ENCODE measurements at regions not wholly inside any gene's neighbourhood (a gene's known extent, or its start where the extent isn't known, plus 50 kb on each side); places are given as distances from the start of the nearest gene placed in this dataset.
"Not testable (repeated sequence)": the region's sequence is repeated elsewhere in the genome, so short reads cannot be mapped to it uniquely, and the experiment has no call there.

GRCh38 chr20:16801919-16802651 is 53.9 kb downstream of the OTOR start:
- peak in 3 of 4 experiments; percentile 23 to 45 (median 35) for DNase-seq (ENCODE audit: low read depth in 4 of 4, low spot score in 1 of 4)

GRCh38 chr20:16802652-16802935 is 54.4 kb downstream of the OTOR start:
- DNase-seq (ENCODE audit: low read depth in 4 of 4, low spot score in 1 of 4): no peak

- peak in 3 of 4 experiments; percentile 10 to 23 (median 14) for DNase-seq (ENCODE audit: low read depth in 4 of 4, low spot score in 1 of 4)
Measured at GRCh38 chr20:16803965-16804792, 56.0 kb downstream of the OTOR start.

GRCh38 chr20:16804793-16805187 is 56.6 kb downstream of the OTOR start:
- DNase-seq (ENCODE audit: low read depth in 4 of 4, low spot score in 1 of 4): no peak

GRCh38 chr20:16806061-16806460 is 57.9 kb downstream of the OTOR start:
- DNase-seq (ENCODE audit: low read depth in 4 of 4, low spot score in 1 of 4): no peak

GRCh38 chr20:16806886-16807285 is 58.7 kb downstream of the OTOR start:
- no peak for DNase-seq (ENCODE audit: low read depth in 4 of 4, low spot score in 1 of 4)

- no peak for DNase-seq (ENCODE audit: low read depth in 4 of 4, low spot score in 1 of 4)
Measured at GRCh38 chr20:16808796-16809195, 60.6 kb downstream of the OTOR start.

GRCh38 chr20:16810216-16810615 is 62.1 kb downstream of the OTOR start:
- no peak for DNase-seq (ENCODE audit: low read depth in 4 of 4, low spot score in 1 of 4)

- DNase-seq (ENCODE audit: low read depth in 4 of 4, low spot score in 1 of 4): no peak
Measured at GRCh38 chr20:16816192-16816591, 68.0 kb downstream of the OTOR start.

GRCh38 chr20:16819483-16819882 is 71.3 kb downstream of the OTOR start:
- no peak for DNase-seq (ENCODE audit: low read depth in 4 of 4, low spot score in 1 of 4)

- peak in 1 of 4 experiments; percentile 5 for DNase-seq (ENCODE audit: low read depth in 4 of 4, low spot score in 1 of 4)
Measured at GRCh38 chr20:16821211-16822089, 73.3 kb downstream of the OTOR start.

GRCh38 chr20:16824664-16825063 is 76.5 kb downstream of the OTOR start:
- no peak for DNase-seq (ENCODE audit: low read depth in 4 of 4, low spot score in 1 of 4)

GRCh38 chr20:16828666-16829305 is 80.6 kb downstream of the OTOR start:
- no peak for DNase-seq (ENCODE audit: low read depth in 4 of 4, low spot score in 1 of 4)

GRCh38 chr20:16835690-16836089 is 87.5 kb downstream of the OTOR start:
- DNase-seq (ENCODE audit: low read depth in 4 of 4, low spot score in 1 of 4): not testable (repeated sequence)

GRCh38 chr20:16842486-16843120 is 94.4 kb downstream of the OTOR start:
- DNase-seq (ENCODE audit: low read depth in 4 of 4, low spot score in 1 of 4): no peak

GRCh38 chr20:16844406-16844805 is 96.2 kb downstream of the OTOR start:
- DNase-seq (ENCODE audit: low read depth in 4 of 4, low spot score in 1 of 4): no peak

- DNase-seq (ENCODE audit: low read depth in 4 of 4, low spot score in 1 of 4): no peak
Measured at GRCh38 chr20:16846006-16846405, 97.8 kb downstream of the OTOR start.

GRCh38 chr20:16848061-16848460 is 99.9 kb downstream of the OTOR start:
- DNase-seq (ENCODE audit: low read depth in 4 of 4, low spot score in 1 of 4): no peak

GRCh38 chr20:16848526-16848925 is 100.4 kb downstream of the OTOR start:
- DNase-seq (ENCODE audit: low read depth in 4 of 4, low spot score in 1 of 4): no peak

GRCh38 chr20:16860914-16861313 is 112.8 kb downstream of the OTOR start:
- no peak for DNase-seq (ENCODE audit: low read depth in 4 of 4, low spot score in 1 of 4)

- DNase-seq (ENCODE audit: low read depth in 4 of 4, low spot score in 1 of 4): no peak
Measured at GRCh38 chr20:16861708-16862107, 113.5 kb downstream of the OTOR start.
